ENCODE measurements at regions not wholly inside any gene's neighbourhood (a gene's known extent, or its start where the extent isn't known, plus 50 kb on each side); places are given as distances from the start of the nearest gene placed in this dataset.
A peak's percentile ranks its signal among the peaks of the same experiment; 100 is the strongest.

DNA sequence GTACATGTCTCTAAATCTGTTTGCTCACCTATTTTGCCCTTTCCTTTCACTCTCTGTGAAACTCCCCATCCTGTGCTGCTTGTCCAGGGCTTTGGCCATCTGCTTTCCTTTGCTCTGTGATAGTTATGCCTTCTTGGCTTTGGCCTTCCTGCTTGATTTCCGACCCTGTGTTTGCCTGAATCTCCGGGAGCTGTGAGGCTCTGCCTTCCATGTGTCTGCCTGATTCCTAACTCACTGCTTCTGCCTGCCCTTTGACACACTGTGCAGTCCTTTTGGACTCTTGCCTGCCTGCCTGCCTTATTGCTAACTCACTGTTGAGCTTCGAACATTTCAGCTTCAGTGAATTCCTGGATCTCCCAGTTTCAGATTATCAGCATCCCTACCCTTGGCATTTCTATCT, 143.1 kb downstream of the C4orf33 start (continued):
- TF ChIP-seq, protein P1, sequence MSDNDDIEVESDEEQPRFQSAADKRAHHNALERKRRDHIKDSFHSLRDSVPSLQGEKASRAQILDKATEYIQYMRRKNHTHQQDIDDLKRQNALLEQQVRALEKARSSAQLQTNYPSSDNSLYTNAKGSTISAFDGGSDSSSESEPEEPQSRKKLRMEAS (IDR thresholded peaks at IDR 0.05), result peak; percentile 11
- TF ChIP-seq YY1 (IDR thresholded peaks at IDR 0.05) (peak; percentile 37), RXRA (IDR thresholded peaks at IDR 0.05) (peak; percentile 84 to 88), HNF4A (conservative IDR thresholded peaks at IDR 0.05) (peak; percentile 78 to 86)

DNA sequence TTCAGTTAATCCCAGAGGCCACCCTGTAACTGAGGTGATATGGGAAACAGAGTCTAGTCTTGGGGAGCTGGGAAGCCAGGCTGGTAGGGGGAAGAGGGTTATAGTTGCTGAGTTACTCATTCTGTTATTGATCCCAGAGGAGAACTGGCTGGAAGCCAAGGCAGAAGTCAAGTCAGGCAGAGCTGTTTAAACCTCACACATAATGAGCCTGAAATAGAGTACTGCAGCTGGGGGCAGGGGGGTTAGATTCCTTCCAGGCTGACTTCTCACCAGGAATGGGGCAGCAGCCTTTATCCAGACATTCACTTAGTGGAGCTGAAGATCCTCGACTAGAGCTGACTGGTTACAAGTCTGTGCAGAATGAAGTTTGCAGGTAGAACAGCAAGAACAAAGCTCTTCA, 144.9 kb downstream of the C4orf33 start:
- TF ChIP-seq, protein P2, sequence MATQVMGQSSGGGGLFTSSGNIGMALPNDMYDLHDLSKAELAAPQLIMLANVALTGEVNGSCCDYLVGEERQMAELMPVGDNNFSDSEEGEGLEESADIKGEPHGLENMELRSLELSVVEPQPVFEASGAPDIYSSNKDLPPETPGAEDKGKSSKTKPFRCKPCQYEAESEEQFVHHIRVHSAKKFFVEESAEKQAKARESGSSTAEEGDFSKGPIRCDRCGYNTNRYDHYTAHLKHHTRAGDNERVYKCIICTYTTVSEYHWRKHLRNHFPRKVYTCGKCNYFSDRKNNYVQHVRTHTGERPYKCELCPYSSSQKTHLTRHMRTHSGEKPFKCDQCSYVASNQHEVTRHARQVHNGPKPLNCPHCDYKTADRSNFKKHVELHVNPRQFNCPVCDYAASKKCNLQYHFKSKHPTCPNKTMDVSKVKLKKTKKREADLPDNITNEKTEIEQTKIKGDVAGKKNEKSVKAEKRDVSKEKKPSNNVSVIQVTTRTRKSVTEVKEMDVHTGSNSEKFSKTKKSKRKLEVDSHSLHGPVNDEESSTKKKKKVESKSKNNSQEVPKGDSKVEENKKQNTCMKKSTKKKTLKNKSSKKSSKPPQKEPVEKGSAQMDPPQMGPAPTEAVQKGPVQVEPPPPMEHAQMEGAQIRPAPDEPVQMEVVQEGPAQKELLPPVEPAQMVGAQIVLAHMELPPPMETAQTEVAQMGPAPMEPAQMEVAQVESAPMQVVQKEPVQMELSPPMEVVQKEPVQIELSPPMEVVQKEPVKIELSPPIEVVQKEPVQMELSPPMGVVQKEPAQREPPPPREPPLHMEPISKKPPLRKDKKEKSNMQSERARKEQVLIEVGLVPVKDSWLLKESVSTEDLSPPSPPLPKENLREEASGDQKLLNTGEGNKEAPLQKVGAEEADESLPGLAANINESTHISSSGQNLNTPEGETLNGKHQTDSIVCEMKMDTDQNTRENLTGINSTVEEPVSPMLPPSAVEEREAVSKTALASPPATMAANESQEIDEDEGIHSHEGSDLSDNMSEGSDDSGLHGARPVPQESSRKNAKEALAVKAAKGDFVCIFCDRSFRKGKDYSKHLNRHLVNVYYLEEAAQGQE (IDR thresholded peaks at IDR 0.05), result no peak
- TF ChIP-seq, protein P3, sequence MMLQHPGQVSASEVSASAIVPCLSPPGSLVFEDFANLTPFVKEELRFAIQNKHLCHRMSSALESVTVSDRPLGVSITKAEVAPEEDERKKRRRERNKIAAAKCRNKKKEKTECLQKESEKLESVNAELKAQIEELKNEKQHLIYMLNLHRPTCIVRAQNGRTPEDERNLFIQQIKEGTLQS (IDR thresholded peaks at IDR 0.05), result peak; percentile 10
- no peak for TF ChIP-seq EGR1 (IDR thresholded peaks at IDR 0.05; ENCODE audit: low read depth in 2 of 2)
- TF ChIP-seq, protein P1 (IDR thresholded peaks at IDR 0.05), result no peak
- Histone ChIP-seq H3K4me3 (ENCODE audit: low read depth in 1 of 3, low read length in 3 of 3) (no peak overlapping the region), H3K36me3 (ENCODE audit: control insufficient read depth in 4 of 4, insufficient read depth in 3 of 4, low read depth in 1 of 4, low read length in 3 of 4) (no peaks in the 10 kb centered on the region), H3K9ac (ENCODE audit: low read depth in 1 of 2, low read length in 2 of 2) (no peak overlapping the region), H3K9me3 (ENCODE audit: control insufficient read depth in 4 of 4, low read length in 3 of 4) (no peaks in the 10 kb centered on the region), H3K27ac (ENCODE audit: low read depth in 1 of 2, low read length in 2 of 2) (no peak overlapping the region), H3K4me1 (ENCODE audit: control insufficient read depth in 4 of 4, insufficient read depth in 4 of 4, low read length in 3 of 4) (peaks cover 4 to 16% (median 7%) of the 10 kb centered on the region in 4 donors), H3K27me3 (ENCODE audit: control insufficient read depth in 4 of 4, insufficient read depth in 4 of 4, low read length in 3 of 4) (no peaks in the 10 kb centered on the region)
- WGBS, result 28% methylated on average over 1 of the region's 1 CpG
- DNase-seq (ENCODE audit: low spot score), result peak; percentile 47

DNA sequence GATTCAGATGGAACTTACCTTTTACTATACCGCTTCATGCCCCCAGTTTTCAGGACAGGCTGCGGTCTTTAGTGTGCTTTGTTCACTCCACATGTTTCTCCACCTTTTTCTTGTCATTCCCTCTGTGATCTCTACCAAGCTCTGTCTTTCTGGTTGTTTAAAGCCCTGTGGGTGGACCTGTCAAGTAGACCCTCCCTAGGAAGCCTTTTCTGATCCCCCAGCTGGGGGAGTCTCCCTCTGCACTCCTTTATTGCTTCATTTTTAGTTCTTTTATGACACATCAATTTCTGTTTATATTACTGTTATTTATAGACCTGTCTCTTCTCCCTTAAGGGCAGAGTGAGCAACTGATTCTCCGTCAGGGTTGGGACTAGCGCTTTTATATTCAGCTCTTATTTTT, 150.2 kb downstream of the C4orf33 start:
- no peak for TF ChIP-seq HNF4A (conservative IDR thresholded peaks at IDR 0.05)
- no peak for TF ChIP-seq FOXA1 (IDR thresholded peaks at IDR 0.05)
- TF ChIP-seq, protein P1 (IDR thresholded peaks at IDR 0.05), result no peak
- TF ChIP-seq NR2F2 (IDR thresholded peaks at IDR 0.05), result no peak
- TF ChIP-seq GABPA (IDR thresholded peaks at IDR 0.05 in 1 of 2, conservative IDR thresholded peaks at IDR 0.05 in 1 of 2), result no peak
- TF ChIP-seq, protein P4, sequence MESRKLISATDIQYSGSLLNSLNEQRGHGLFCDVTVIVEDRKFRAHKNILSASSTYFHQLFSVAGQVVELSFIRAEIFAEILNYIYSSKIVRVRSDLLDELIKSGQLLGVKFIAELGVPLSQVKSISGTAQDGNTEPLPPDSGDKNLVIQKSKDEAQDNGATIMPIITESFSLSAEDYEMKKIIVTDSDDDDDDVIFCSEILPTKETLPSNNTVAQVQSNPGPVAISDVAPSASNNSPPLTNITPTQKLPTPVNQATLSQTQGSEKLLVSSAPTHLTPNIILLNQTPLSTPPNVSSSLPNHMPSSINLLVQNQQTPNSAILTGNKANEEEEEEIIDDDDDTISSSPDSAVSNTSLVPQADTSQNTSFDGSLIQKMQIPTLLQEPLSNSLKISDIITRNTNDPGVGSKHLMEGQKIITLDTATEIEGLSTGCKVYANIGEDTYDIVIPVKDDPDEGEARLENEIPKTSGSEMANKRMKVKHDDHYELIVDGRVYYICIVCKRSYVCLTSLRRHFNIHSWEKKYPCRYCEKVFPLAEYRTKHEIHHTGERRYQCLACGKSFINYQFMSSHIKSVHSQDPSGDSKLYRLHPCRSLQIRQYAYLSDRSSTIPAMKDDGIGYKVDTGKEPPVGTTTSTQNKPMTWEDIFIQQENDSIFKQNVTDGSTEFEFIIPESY (IDR thresholded peaks at IDR 0.05), result no peak
- no peak for TF ChIP-seq HNF4G (IDR thresholded peaks at IDR 0.05)
- TF ChIP-seq YY1 (IDR thresholded peaks at IDR 0.05), result no peak
- TF ChIP-seq, protein P5, sequence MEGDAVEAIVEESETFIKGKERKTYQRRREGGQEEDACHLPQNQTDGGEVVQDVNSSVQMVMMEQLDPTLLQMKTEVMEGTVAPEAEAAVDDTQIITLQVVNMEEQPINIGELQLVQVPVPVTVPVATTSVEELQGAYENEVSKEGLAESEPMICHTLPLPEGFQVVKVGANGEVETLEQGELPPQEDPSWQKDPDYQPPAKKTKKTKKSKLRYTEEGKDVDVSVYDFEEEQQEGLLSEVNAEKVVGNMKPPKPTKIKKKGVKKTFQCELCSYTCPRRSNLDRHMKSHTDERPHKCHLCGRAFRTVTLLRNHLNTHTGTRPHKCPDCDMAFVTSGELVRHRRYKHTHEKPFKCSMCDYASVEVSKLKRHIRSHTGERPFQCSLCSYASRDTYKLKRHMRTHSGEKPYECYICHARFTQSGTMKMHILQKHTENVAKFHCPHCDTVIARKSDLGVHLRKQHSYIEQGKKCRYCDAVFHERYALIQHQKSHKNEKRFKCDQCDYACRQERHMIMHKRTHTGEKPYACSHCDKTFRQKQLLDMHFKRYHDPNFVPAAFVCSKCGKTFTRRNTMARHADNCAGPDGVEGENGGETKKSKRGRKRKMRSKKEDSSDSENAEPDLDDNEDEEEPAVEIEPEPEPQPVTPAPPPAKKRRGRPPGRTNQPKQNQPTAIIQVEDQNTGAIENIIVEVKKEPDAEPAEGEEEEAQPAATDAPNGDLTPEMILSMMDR (IDR thresholded peaks at IDR 0.05; ENCODE audit: low read depth, low read length, missing input control), result no peak
- no peak for TF ChIP-seq RXRA (IDR thresholded peaks at IDR 0.05)
- TF ChIP-seq JUND (IDR thresholded peaks at IDR 0.05), result no peak
- no peak overlapping the region for H3K27ac ChIP-seq (ENCODE audit: low read depth in 1 of 2, low read length in 2 of 2)
- H3K36me3 ChIP-seq (ENCODE audit: control insufficient read depth in 4 of 4, insufficient read depth in 3 of 4, low read depth in 1 of 4, low read length in 3 of 4), result no peaks in the 10 kb centered on the region
- no peaks in the 10 kb centered on the region for H3K27me3 ChIP-seq (ENCODE audit: control insufficient read depth in 4 of 4, insufficient read depth in 4 of 4, low read length in 3 of 4)
- DNase-seq (ENCODE audit: low spot score), result no peak
- WGBS, result 95% methylated on average over 4 of the region's 4 CpGs
- no peaks in the 10 kb centered on the region for H3K9me3 ChIP-seq (ENCODE audit: control insufficient read depth in 4 of 4, low read length in 3 of 4)
- H3K9ac ChIP-seq (ENCODE audit: low read depth in 1 of 2, low read length in 2 of 2), result no peak overlapping the region
- H3K4me1 ChIP-seq (ENCODE audit: control insufficient read depth in 4 of 4, insufficient read depth in 4 of 4, low read length in 3 of 4), result no peaks in the 10 kb centered on the region
- no peak overlapping the region for H3K4me3 ChIP-seq (ENCODE audit: low read depth in 1 of 3, low read length in 3 of 3)
